ENCODE measurements at regions not wholly inside any gene's neighbourhood (a gene's known extent, or its start where the extent isn't known, plus 50 kb on each side); places are given as distances from the start of the nearest gene placed in this dataset.
A peak's percentile ranks its signal among the peaks of the same experiment; 100 is the strongest.
"Not testable (repeated sequence)": the region's sequence is repeated elsewhere in the genome, so short reads cannot be mapped to it uniquely, and the experiment has no call there.

DNA sequence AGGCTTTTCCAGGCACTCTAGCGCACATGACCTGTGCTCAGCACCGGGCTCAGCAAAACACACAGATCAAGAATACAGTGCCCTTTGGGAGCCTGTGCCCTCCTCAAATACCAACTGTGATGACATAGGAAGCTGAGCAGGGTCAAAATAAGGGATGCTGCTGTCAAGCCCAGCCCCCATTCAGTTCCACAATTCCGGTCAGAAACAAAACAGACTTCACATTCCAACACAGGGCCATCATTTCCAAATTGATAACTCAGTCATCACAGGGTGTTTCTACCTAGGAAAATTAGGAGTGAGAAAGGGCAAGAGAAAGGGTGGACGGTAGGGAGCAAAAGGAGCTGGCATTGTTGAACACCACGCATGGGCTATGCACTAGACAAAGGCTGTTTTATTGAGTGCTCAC is 158.4 kb upstream of the CCDC54 start:
- DNase-seq (ENCODE audit: low read depth): no peak

DNA sequence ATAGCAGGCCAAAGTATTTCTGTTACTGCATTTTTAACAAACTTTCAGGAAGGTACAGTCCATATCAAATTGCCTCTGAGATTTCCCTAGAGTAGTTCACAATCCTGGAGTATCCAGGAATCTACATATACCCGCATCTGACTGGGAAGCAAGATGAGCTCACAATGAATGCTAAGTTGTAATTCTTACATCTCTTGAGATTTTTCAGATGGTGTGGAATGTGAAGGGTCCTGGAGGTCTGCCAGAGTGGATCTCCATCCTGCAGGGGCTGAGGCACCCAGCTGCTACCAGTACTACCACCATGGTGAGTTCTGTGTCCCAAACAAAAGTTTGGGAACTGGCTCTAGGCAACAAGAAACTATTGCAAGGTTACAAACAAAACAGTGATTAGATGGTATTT is 156.7 kb upstream of the CCDC54 start:
- DNase-seq (ENCODE audit: low read depth): no peak

DNA sequence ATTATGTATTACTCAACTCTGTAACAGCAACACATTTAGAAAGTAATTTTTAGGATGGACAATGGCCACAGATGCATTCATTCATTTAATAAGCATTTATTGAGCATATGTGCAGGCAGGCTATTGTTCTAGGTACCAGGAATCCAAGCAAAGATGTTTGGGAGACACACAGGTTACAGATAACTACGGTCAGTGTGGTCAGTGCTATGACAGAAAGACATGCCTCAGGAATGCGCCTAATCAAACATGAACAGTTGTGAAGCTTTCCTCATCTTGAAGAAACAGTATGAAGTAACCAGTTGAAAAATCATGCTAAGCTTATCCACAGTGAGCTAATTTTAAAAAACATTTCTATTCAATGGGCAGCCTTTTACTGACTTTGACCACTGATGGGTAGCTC is 155.4 kb upstream of the CCDC54 start:
- DNase-seq (ENCODE audit: low read depth): peak; percentile 58

DNA sequence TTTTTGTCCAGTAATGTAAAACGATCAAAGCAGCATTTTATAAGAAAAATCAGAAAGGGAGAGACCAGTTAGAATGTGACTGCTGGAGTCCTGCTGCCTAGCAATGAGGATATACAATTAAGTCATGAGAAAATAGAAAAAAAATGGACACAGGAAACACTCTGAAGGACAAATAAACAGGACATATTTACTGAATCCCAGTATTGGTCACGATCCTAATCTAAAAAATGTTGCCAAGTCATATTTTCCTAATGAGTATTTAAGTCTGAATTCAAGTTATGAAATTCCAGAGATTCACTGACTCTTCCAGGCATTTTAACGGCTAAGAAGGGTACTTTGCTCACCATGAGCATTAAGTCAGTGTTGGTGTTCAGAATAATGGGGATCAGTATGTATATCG is 154.3 kb upstream of the CCDC54 start:
- DNase-seq (ENCODE audit: low read depth): peak; percentile 71

DNA sequence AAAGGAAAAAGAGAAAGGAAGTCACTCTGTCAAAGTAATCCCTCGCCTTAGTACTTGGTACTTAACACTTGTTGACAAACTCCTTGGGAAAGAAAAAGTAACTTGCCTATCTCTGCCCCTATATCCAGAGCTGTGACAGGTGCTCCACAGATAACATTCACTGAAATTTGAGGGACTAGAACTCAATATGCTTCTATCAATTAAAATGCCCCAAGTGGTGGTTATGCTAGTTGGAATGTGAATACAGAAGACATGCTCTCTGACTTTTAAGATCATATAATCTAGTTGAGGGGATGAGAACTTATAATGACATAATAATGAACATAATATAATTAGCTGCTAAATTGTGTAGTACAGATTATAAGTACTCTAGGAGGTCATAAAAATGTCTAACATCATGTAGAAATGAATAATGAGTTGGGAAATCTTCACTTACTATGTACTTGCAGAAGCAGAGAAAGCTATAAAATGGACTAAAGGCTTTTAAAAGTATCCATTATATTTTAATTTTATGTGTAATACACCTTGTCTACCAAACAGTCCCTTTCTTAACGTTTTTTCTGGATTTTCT is 153.1 kb upstream of the CCDC54 start:
- no peak for DNase-seq (ENCODE audit: low read depth)

DNA sequence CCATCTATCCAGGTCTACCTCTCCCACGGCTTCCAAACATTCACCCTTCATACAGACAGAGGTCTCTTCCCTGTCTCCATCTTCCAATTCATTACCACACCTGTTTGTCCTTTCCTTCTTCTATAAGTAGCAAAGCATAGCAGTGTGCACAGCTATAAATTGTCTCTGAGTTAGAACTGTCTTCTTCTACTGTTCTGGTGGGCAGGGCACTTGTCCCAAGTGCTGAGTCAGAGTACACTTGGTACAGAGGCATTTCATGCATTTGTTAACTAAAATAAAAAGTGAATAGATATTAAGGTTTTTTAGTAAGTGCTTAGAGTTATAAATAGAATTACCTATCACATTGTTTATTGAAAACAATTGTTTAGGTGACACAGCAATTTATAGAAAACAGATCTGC is 150.1 kb upstream of the CCDC54 start:
- DNase-seq (ENCODE audit: low read depth): no peak

DNA sequence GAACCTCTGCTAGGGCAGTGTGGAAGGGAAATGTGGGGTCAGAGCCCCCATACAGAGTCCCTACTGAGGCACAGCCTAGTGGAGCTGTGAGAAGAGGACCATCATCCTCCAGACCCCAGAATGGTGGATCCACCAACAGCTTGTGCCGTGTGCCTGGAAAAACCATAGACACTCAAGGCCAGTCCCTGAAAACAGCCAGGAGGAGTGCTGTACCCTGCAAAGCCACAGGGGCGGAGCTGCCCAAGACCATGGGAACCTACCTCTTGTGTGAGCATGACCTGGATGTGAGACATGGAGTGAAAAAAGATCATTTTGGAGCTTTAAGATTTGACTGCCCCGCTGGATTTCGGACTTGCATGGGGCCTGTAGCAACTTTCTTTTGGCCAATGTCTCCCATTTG is 143.4 kb upstream of the CCDC54 start:
- not testable (repeated sequence) for DNase-seq (ENCODE audit: low read depth)

DNA sequence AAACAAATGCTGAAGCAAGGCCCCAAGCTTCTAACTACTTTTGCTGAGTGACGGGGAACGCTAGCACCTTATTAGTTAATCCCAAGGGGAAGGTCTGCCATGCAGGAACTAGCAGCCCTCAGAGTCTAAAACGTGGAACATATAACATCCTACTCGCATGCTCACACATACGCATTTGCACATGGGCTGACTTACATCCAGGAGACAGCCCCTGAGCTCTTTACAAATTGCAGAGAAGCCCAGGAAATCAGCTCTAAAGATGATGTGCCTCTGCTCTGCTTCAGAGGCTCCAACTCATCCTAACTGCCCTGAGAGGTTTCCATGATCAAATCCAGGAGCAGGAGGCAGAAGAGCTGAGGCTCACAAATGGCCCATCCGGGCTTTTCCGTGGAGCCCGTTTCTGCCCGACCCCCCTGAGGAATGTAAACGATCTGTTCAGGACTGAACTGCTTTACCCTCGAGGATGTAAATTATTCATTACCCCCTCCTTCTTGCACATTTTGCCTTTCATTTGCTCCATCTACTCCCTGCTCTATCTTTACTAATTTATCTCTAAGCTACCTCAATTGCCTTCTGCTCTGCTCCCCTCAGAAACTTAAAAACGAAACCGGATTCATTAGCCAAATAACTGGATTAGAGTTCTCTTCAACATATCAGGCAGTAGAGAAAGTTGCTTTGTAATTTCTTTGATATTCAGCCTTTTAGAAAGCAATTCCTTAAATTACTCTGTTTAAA is 141.9 kb upstream of the CCDC54 start:
- no peak for DNase-seq (ENCODE audit: low read depth)

DNA sequence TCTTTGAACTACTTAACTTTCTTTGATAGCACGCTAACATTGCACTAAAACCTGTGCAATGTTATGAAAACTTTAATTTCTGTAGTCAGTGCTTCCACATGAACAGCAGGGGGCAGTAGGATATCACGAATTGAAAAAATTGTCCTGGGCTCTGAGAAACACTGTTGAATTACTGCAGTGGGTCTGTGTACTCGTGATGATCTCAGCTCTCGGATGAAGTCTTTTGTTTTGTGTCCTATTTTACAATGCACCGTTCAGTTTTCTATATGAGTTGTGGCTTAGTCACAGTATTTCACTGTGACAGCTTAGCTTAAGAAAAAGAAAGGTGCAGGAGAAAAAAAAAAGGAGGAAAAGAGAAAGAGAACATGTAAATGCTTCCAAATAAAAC is 141.3 kb upstream of the CCDC54 start:
- peak; percentile 68 for DNase-seq (ENCODE audit: low read depth)

DNA sequence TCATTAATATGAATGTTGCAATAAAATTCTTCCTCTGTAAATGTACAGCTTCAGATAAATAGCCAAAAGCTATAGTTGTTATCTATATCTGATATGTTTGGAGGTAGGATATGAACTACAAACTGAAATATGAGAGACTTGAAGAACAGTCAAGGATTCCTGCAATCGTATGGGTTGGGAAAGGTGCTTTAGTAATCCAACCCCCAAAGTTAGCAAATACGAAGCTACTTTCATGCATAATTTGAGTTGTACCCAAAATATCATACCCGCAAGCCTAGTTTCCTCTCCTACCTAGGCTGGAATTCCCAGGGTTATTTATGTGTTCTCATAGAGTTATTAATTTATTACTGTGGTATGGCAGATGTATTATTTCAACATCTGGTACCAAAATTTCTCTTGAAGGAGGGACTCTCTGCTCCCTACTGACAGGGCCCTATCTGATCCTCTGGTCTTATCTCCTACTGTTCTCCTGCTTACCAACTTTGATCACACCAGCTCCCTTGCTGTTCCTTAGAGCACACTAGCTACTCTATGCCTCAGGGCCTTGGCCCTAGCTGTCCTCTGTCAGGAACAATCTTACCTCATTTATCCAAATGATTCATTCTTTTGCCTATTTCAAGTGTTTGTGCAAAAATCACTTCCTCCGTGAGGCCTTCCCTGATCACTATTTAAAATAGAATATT is 140.4 kb upstream of the CCDC54 start:
- no peak for DNase-seq (ENCODE audit: low read depth)

DNA sequence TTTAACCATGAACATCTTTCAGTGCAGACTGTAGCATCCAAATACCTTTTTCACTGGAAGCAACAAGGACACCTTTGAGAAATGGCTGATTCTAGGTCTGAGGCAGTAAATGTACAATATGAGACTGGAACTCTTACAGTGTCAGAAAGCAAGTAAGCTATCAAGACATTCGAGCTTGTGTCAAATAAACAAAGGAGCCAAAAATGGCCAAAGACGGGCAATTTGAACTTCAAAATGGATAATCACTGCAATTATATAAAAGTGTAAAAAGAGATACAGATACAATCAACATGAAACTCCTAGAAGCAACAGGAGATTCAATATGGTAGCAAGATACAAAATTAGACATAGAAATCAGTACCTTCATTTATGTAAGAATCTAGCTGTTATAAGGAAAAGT is 138.5 kb upstream of the CCDC54 start:
- no peak for DNase-seq (ENCODE audit: low read depth)

DNA sequence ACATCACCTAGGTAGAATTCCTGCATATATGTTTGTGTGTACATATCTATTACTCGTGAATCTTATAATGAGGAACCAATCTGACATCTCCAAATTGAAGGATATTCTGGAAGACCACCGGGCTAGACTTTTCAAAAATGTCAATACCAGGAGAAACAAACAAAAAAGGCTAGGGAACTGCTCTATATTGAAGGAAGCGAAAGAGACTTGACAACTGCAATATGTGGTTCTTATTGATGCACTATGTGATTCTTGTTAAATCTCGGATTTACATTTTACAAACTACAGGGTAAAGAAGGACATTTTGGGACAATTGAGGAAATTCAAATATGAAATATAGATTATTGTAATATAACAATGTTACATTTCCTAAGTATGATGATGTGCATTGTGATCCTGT is 137.5 kb upstream of the CCDC54 start:
- no peak for DNase-seq (ENCODE audit: low read depth)

DNA sequence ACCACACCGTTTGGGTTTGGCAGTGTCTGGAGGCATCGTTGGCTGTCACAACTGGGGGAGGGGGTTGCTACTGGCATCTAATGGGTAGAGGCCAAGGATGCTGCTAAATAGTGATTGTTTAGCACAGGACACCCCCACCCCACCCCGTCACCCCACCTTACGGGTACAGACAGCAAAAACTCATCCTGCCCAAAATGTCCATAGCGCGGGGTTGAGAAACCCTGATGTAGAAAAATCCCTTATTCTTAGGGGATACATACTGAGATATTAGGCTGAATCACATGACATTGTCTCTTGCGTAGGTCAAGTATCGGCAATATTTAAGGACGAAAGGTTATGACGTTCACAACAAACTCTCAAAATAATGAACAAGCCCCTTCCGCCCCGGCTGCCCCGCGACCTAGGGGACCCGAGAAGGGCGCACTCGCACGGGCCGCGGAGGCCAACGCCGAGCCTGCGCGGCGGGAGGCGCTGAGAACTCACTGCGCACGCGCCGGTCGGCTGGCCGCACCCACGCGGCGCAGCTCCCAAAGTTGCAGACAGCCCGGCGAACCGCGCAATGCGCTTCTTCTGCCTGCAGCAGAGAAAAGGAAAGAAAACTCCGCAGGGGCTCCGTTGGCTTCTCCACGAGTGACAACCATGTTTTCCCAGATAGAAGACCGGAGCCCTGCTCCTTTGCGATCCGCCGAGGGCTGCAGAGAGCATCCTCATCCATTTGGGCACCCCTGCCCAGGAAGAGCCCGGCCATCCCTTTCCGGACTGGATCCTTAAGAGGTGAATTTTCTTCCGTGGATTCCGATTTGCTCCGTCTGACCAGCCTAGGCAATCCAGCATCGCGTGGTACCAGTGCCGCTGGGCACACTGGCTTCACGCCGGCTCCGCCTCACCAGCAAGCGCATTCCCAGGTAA is 136.8 kb upstream of the CCDC54 start:
- DNase-seq (ENCODE audit: low read depth): peak; percentile 41

DNA sequence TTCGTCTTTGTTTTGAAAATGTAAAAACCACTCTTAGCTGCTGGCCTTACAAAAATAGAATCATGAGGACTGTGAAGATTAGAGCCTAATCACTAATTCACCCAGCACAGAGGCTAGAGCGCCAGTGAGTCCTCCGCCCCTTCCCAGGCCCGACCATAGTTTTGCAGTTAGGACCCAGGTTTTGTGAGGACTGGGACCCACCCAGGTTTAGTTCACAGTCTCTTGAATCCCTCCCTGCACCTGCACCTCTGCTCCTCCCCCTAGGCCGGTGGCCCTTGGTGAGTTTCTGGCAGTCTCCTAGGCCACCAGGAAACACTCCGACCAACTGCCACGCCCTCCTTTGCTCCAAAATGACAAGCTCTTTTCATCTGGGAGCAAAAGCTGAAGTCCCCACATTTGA is 136.0 kb upstream of the CCDC54 start:
- no peak for DNase-seq (ENCODE audit: low read depth)

DNA sequence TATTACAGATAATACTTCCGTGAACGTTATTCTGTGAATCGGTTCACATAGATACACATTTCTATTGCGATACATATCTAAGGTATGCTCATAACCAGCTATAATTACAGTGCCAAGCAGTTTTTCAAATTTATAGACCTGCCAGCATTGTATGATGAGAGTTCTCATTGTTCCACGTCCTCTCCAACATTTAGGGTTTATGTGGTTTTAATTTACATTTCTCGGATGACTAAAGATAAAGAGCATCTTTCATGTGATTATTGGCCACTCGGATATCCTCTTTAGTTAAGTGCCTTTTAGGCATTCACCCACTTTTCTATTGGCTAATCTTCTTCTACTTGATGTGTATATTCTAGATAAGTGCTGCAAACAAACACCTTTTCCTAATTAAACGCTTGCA is 134.7 kb upstream of the CCDC54 start:
- no peak for DNase-seq (ENCODE audit: low read depth)

DNA sequence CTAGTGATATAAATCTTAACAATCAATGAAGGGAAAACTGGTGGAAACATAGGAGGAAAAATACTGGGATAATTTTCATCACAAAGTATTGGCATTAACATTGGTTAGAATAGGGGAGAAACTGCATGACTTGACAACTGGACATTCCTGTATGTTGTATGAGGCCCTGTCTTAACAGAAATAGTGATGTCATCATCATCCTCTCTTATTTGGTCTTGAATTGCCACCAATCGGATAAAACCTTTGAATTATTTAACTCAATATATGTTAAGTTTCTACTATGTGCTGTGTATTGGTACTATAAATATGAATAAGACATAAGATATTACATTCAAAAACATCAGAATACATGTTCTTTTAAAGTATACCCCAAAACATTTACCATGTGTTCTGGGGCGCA is 130.1 kb upstream of the CCDC54 start:
- DNase-seq (ENCODE audit: low read depth): no peak

DNA sequence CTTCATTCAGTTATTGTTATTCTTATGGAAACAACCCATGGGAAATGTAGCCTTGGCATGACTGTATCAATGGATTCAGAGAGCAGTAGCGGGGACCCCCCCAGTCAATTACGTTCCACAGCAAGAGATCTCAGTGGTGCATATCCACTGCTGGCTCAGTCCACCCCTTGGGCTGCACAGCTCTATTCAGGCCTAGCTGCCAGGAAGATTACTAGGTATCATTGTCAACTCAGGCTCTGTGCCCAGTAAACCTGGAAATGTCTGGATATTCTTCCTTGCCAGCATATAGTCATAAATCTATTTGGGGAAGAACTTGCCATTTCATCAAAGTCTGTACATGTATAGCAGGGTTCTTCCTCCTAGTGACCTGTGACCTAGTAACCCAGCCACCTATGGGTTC is 128.1 kb upstream of the CCDC54 start:
- DNase-seq (ENCODE audit: low read depth): no peak

DNA sequence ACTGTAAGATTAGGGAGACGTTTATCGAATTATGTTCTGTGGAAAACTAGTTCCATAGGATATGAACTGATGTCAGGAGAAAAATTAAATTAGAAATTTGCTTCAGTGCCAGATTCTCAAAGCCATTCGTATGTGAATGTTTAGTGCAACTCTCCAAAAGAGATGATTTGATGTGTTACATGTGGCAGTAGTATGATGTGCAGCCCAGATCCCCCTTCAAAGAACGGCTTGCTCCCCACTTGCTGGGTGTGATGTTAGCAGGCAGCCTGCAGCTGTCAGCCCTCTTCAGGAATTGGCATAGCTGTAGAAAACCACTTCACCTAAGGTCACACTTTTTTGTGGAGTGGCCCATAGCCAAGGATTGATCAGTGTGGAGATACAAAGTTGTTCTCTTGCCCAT is 127.0 kb upstream of the CCDC54 start:
- DNase-seq (ENCODE audit: low read depth): no peak

DNA sequence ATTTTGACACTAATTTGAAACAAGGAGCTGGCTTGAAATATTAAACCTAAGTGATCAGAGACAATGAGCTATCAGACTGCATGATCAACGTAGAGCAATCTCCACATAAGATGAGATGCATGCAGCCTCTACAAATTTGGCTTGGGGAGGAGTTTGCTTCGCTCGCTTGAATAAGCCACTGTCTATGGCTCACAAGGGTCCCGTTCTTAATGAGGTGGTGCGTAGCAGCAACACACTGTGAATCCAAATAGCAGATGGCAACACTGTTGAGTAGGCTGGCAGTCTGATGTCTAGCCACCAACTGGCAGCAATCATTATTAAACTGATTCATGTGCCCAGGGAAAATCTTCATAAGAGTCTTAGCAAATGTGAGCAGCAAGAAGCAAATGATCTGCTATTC is 125.4 kb upstream of the CCDC54 start:
- no peak for DNase-seq (ENCODE audit: low read depth)

DNA sequence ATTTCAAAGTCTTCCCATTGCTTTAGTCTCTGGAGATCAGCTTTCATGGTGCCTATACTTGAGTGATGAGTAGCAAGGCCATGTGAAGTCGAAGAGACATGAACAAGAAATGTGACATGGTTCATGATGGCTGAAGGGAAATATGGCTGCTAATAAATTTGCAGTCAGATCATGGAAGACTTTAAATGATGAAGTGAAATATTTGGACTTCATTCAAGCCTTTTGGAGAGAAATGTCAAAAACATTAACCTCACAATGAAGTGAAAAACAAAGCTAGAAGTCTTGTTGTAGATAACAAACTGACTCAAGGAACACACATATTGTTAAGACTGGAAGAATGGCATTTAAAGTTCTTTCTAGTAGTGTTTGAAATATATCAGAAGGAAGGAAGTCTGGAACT is 120.3 kb upstream of the CCDC54 start:
- DNase-seq (ENCODE audit: low read depth): no peak

DNA sequence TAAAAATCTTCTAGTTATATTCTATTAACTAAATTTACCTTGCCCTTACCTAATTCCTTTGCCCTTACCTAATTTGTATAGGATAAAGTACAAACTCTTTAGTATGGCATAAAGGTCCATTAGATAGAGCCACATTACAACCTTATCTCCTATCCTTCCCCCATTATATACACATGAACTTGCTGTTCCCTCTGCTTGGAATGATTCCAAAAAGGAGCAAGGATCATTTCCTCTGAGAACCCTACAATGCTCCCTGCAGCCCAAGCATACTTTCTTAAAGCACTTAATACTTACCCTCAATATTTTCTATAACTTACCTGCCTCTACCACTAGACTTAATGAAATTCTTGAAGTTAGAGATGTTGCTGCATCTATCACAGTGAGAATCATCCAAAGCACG is 118.9 kb upstream of the CCDC54 start:
- no peak for DNase-seq (ENCODE audit: low read depth)

DNA sequence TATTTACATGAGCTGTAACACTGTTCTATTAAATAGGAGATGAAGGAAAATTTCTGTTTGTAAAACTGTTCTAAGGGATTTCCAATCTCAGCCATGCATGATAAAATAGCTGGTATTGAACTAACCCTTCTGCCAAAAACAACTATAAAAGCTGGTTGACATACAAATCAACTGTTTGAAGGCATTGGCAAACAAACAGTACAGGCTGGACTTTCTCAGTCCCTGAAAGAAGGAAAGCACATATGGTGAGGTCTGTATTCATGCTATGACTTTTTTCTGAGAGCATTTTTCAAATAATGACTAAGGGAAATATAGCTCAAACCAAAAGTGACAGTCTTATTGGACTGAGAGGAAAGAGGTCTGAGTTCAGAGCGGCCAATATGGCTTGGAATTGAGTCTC is 117.0 kb upstream of the CCDC54 start:
- no peak for DNase-seq (ENCODE audit: low read depth)

Data from HS-5 (cell line).